ENCODE measurements at regions not wholly inside any gene's neighbourhood (a gene's known extent, or its start where the extent isn't known, plus 50 kb on each side); places are given as distances from the start of the nearest gene placed in this dataset.

GRCh38 chr1:18009478-18009961, 98.1 kb upstream of the IGSF21 start:
- DNase-seq (ENCODE audit: low read depth in 4 of 4, low spot score in 2 of 4), result no peak

GRCh38 chr1:18010408-18010807, 97.2 kb upstream of the IGSF21 start:
- no peak for DNase-seq (ENCODE audit: low read depth in 4 of 4, low spot score in 2 of 4)

- peak in 1 of 4 donors; percentile 21 for DNase-seq (ENCODE audit: low read depth in 4 of 4, low spot score in 2 of 4)
Measured at GRCh38 chr1:18010945-18011344, 96.7 kb upstream of the IGSF21 start.

- DNase-seq (ENCODE audit: low read depth in 4 of 4, low spot score in 2 of 4), result no peak
Measured at GRCh38 chr1:18011703-18012102, 95.9 kb upstream of the IGSF21 start.

- no peak for DNase-seq (ENCODE audit: low read depth in 4 of 4, low spot score in 2 of 4)
Measured at GRCh38 chr1:18012686-18013085, 94.9 kb upstream of the IGSF21 start.

GRCh38 chr1:18013216-18013615, 94.4 kb upstream of the IGSF21 start:
- DNase-seq (ENCODE audit: low read depth in 4 of 4, low spot score in 2 of 4), result no peak

GRCh38 chr1:18015719-18016118, 91.9 kb upstream of the IGSF21 start:
- no peak for DNase-seq (ENCODE audit: low read depth in 4 of 4, low spot score in 2 of 4)

- DNase-seq (ENCODE audit: low read depth in 4 of 4, low spot score in 2 of 4), result no peak
Measured at GRCh38 chr1:18018366-18018765, 89.2 kb upstream of the IGSF21 start.

- no peak for DNase-seq (ENCODE audit: low read depth in 4 of 4, low spot score in 2 of 4)
Measured at GRCh38 chr1:18020021-18020817, 87.4 kb upstream of the IGSF21 start.

GRCh38 chr1:18021242-18021641, 86.4 kb upstream of the IGSF21 start:
- no peak for DNase-seq (ENCODE audit: low read depth in 4 of 4, low spot score in 2 of 4)

- DNase-seq (ENCODE audit: low read depth in 4 of 4, low spot score in 2 of 4), result peak in 1 of 4 donors; percentile 5
Measured at GRCh38 chr1:18032172-18032859, 75.3 kb upstream of the IGSF21 start.

- DNase-seq (ENCODE audit: low read depth in 4 of 4, low spot score in 2 of 4), result no peak
Measured at GRCh38 chr1:18035145-18035544, 72.5 kb upstream of the IGSF21 start.

- DNase-seq (ENCODE audit: low read depth in 4 of 4, low spot score in 2 of 4), result no peak
Measured at GRCh38 chr1:18037651-18038050, 69.9 kb upstream of the IGSF21 start.

- no peak for DNase-seq (ENCODE audit: low read depth in 4 of 4, low spot score in 2 of 4)
Measured at GRCh38 chr1:18038051-18038450, 69.5 kb upstream of the IGSF21 start.

GRCh38 chr1:18039102-18039501, 68.5 kb upstream of the IGSF21 start:
- no peak for DNase-seq (ENCODE audit: low read depth in 4 of 4, low spot score in 2 of 4)

GRCh38 chr1:18041102-18041501, 66.5 kb upstream of the IGSF21 start:
- DNase-seq (ENCODE audit: low read depth in 4 of 4, low spot score in 2 of 4), result no peak

- no peak for DNase-seq (ENCODE audit: low read depth in 4 of 4, low spot score in 2 of 4)
Measured at GRCh38 chr1:18041685-18042355, 65.8 kb upstream of the IGSF21 start.

- no peak for DNase-seq (ENCODE audit: low read depth in 4 of 4, low spot score in 2 of 4)
Measured at GRCh38 chr1:18043871-18044270, 63.7 kb upstream of the IGSF21 start.

- DNase-seq (ENCODE audit: low read depth in 4 of 4, low spot score in 2 of 4), result no peak
Measured at GRCh38 chr1:18045203-18045602, 62.4 kb upstream of the IGSF21 start.

- DNase-seq (ENCODE audit: low read depth in 4 of 4, low spot score in 2 of 4), result no peak
Measured at GRCh38 chr1:18045621-18046020, 62.0 kb upstream of the IGSF21 start.

GRCh38 chr1:18047122-18047521, 60.5 kb upstream of the IGSF21 start:
- DNase-seq (ENCODE audit: low read depth in 4 of 4, low spot score in 2 of 4), result no peak
